NCI-H2196 (cell line): ENCODE measurements at regions not wholly inside any gene's neighbourhood (a gene's known extent, or its start where the extent isn't known, plus 50 kb on each side); places are given as distances from the start of the nearest gene placed in this dataset.
"Not testable (repeated sequence)": the region's sequence is repeated elsewhere in the genome, so short reads cannot be mapped to it uniquely, and the experiment has no call there.

Experiments used
- DNase-seq: peaks from one replicate; lab custom pipeline; 2025; ENCODE audit not compliant: unreplicated experiment; lab: John Stamatoyannopoulos, UW

GRCh38 chr2:33929467-33929866 lies 330.4 kb upstream of the FAM98A start:
- DNase-seq = no peak

GRCh38 chr2:33927756-33928155 lies 328.7 kb upstream of the FAM98A start:
- no peak for DNase-seq

DNA sequence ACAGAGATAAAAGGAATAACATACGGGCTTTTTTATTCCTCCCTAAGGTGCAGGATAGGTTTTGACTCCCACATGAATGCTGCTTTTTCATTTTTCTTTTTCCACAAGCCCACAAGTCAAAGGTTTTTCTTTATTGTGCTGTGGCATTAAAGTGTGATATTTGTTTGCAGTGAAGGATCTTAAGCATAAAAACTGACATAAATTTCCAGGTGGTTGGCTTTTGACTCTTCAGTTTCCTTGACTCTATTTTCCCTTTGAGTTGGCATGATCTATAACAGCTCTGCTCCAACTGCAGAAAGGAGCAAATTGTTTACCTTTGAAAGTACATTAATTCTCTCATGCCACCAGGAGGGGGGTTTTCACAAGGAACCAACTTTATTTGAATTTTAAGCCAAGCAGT lies 326.2 kb upstream of the FAM98A start:
- no peak for DNase-seq

- DNase-seq = no peak
Observed at GRCh38 chr2:33924586-33925169, 325.6 kb upstream of the FAM98A start.

- no peak for DNase-seq
Observed at GRCh38 chr2:33917252-33917651, 318.2 kb upstream of the FAM98A start.

DNA sequence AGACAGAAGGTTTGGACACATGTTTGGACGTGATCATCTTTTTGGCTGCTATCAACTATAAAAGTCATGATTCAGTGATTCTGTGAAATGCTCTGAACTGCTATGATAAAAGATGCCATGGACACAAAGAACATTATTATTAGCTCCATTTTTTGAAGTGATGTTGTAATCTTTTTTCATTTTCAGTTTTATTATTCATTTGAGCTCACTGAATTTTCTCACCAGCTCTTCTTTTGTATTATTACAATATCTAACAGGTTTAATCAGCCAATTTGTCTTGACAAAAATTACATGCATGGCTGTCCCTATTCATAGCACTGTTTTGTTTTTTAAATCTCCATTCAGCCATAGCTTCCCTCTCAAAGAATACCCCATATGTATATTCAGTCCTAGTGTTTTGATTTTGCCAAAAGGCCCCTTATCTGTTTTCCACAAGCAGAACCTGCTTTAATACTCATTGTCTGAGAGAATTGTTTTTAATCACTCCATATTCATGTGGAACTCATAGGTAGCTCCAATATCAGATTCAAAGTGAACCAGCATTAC lies 314.0 kb upstream of the FAM98A start:
- DNase-seq = no peak

DNA sequence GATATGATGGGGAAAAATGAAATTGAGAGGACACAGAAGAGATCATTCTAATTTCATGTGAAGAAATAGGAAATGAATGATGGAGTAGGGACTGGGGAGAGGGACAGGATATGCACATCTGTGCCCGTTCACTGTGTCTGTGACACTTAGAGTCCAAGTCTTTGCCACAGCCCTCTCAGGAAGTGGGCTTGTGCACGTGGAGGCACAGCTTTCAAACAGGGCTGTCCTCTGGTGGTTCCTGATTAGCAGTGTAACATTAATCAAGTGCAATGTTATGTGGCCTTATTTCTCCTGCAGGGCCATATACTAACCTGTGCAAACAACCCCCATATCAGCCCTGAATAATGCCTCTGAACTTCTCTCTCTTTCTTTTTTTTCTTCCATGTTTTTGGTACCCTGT lies 312.2 kb upstream of the FAM98A start:
- DNase-seq = no peak

- DNase-seq = no peak
Observed at GRCh38 chr2:33909945-33910695, 311.0 kb upstream of the FAM98A start.

DNA sequence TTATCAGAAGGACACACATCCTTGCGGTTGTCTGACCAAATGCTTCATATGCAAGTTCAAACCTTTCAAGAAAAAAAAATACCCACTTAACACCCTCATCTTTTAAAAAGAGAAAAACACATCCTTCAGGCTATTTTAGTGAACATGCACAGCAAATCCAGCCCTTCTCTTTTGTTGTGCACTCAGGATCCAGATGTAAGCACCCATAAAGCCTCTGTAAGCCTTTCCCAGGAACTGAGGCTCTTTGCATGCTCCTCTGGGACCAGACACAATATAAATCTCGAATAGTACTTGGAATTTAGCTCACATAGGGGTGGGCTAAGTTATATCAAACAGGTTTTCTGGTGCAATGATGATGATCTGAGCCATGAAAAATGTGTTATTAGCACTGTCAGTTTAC lies 308.8 kb upstream of the FAM98A start:
- DNase-seq = no peak

DNA sequence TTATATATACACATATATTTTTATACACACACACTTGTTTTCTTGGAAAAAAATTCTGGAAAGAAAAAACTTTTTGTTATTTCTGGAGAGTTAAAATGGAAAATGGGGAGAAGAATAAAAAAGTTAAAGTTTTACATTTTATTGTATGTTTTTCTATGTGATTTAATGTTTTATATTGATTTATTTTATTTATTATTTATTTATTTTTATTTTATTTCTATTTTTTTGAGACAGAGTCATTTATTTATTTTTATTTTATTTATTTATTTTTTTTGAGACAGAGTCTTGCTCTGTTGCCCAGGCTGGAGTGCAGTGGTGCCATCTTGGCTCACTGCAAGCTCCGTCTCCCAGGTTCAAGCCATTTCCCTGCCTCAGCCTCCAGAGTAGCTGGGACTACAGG lies 307.0 kb upstream of the FAM98A start:
- not testable (repeated sequence) for DNase-seq

GRCh38 chr2:33904801-33905200 lies 305.7 kb upstream of the FAM98A start:
- DNase-seq = no peak

DNA sequence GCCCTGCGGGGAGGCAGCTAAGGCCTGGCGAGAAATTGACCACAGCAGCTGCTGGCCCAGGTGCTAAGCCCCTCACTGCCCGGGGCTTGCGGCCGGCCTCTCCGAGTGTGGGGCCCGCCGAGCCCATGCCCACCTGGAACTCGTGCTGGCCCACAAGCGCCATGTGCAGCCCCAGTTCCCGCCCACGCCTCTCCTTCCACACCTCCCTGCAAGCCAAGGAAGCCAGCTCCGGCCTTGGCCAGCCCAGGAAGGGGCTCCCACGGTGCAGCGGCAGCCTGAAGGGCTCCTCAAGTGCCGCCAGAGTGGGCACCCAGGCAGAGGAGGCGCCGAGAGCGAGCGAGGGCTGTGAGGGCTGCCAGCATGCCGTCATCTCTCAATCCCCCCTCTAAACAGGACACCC lies 304.6 kb upstream of the FAM98A start:
- no peak for DNase-seq

- no peak for DNase-seq
Observed at GRCh38 chr2:33903215-33903614, 304.1 kb upstream of the FAM98A start.

DNA sequence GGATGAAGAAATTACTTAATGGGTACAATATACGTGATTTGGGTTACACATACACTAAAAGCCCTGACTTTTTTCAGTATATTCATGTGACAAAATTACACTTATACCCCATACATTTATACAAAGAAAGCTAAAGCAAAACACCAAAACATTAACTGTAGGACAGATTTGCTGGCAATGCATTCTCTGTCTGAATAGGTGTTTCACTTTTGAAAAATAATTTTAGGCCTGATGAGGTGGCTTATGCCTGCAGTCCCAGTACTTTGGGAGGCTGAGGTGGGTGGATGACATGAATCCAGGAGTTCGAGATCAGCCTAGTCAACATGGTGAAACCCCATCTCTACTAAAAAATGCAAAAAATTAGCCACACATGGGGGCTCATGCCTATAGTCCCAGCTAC lies 301.5 kb upstream of the FAM98A start:
- no peak for DNase-seq

GRCh38 chr2:33897741-33898140 lies 298.6 kb upstream of the FAM98A start:
- no peak for DNase-seq

- DNase-seq = no peak
Observed at GRCh38 chr2:33893824-33894223, 294.7 kb upstream of the FAM98A start.

GRCh38 chr2:33891616-33892015 lies 292.5 kb upstream of the FAM98A start:
- DNase-seq = no peak

DNA sequence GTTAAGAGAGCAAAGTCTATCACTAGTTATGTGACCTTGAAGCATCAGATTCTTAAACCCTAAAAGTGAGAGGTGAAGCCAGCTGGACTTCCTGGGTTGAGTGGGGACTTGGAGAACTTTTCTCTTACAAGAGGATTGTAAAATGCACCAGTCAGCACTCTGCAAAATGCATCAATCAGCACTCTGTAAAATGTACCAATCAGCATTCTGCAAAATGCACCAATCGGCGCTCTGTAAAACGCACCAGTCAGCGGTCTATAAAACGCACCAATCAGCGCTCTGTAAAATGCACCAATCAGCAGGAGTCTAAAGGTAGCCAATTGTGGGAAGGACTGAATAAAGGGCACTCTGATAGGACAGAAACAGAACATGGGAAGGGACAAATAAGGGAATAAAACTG lies 291.6 kb upstream of the FAM98A start:
- no peak for DNase-seq

DNA sequence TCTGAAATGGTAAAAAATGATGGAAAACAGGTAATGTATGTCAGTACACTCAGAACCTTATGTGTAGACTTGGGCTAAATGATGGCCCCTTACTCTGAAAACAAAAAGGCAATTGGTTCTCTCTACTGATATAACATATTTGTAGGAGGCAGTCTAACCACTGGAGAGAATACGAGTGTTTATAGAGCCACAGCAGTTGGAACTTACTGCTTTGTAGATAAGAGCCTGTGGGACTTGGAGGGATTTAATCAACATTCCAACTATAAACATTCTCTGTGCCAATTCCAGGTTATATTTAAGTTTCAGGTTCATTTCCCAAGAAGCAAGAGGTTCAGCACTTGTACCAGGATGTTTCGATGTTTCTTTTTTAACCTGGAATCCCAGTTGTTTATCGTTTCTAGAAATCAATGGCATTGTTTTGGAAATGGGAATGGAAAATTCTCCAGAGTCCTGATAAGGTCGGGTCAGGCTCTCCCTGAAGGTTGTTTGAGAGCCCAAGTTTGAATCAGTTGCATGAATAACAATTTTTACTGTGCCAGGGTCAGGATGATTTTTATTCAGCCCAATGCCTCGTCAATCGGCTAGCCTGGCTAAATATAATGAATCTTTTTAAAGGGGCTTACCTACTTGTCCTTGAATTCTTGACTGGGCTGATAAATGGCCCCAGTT lies 278.4 kb upstream of the FAM98A start:
- DNase-seq = no peak

DNA sequence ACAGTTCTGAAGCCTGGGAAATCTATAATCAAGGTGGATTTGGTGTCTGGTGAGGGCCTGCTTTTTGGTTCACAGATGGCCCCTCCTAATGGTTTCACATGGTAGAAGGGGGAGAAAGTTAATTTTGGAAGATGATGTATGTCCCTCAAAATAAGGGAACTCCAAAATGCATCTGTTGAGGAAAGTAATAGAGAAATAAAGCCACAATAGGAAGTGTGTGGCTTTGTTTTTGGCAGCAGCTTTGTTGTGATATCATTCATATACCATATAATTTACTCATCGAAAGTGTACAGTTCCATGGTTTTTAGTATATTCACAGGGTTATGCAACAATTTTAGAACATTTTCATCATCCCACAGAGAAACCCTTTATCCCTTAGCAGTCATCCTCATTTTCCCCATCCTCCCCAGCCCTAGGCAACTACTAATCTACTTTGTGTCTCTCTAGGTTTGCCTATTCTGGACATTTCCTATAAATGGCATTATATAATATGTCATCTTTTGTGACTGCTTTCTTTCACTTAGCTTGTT lies 274.0 kb upstream of the FAM98A start:
- DNase-seq = no peak

- DNase-seq = no peak
Observed at GRCh38 chr2:33859811-33860461, 260.8 kb upstream of the FAM98A start.
